ENCODE measurements at regions not wholly inside any gene's neighbourhood (a gene's known extent, or its start where the extent isn't known, plus 50 kb on each side); places are given as distances from the start of the nearest gene placed in this dataset.
"Not testable (repeated sequence)": the region's sequence is repeated elsewhere in the genome, so short reads cannot be mapped to it uniquely, and the experiment has no call there.

DNA sequence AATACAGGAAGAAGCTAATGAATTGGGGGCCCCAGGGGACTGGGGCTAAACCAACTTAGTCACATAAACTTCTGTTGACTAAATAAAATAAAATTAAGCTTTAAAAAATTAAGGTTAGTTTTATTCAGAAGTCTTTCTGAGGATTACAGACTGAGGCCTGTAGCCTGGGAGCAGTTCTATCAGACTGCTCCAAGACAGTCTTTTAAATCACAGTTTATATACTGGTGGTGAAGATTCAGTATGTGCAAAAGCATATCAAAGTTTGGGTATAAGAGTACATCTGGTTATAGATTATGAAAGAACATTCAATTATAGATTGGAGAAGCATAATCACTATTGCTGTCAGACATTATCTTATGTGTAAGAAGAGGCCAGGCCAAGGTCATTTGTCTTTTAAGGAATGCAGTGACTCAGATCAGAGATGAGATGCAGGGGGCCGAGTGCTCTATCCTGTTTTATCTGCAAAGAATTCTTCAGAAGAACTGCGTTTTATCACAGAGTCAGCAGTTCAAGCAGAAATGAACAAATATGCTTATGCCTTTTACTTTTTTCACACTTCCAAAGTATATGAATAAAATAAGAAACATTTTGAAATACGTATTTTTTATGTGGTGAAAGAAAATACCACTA, 109.4 kb downstream of the PDHA2 start:
- Histone ChIP-seq H3K9me3 (no peaks in the 10 kb centered on the region), H3K4me1 (no peaks in the 10 kb centered on the region), H3K36me3 (no peaks in the 10 kb centered on the region), H3K4me3 (ENCODE audit: low read depth, low read length) (no peak overlapping the region), H3K27me3 (no peaks in the 10 kb centered on the region)
- TF ChIP-seq, protein P1, sequence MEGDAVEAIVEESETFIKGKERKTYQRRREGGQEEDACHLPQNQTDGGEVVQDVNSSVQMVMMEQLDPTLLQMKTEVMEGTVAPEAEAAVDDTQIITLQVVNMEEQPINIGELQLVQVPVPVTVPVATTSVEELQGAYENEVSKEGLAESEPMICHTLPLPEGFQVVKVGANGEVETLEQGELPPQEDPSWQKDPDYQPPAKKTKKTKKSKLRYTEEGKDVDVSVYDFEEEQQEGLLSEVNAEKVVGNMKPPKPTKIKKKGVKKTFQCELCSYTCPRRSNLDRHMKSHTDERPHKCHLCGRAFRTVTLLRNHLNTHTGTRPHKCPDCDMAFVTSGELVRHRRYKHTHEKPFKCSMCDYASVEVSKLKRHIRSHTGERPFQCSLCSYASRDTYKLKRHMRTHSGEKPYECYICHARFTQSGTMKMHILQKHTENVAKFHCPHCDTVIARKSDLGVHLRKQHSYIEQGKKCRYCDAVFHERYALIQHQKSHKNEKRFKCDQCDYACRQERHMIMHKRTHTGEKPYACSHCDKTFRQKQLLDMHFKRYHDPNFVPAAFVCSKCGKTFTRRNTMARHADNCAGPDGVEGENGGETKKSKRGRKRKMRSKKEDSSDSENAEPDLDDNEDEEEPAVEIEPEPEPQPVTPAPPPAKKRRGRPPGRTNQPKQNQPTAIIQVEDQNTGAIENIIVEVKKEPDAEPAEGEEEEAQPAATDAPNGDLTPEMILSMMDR (IDR thresholded peaks at IDR 0.05; ENCODE audit: low read depth, low read length), result no peak
- DNase-seq, result no peak

- Histone ChIP-seq H3K9me3 (no peaks in the 10 kb centered on the region), H3K4me3 (ENCODE audit: low read depth, low read length) (no peak overlapping the region), H3K27me3 (no peaks in the 10 kb centered on the region), H3K36me3 (no peaks in the 10 kb centered on the region), H3K4me1 (no peaks in the 10 kb centered on the region)
- no peak for DNase-seq
- TF ChIP-seq, protein P1 (IDR thresholded peaks at IDR 0.05; ENCODE audit: low read depth, low read length), result no peak
These were observed 109.9 kb downstream of the PDHA2 start for GRCh38 chr4:95949808-95950207.

GRCh38 chr4:95952538-95952937, 112.6 kb downstream of the PDHA2 start:
- not testable (repeated sequence) for H3K4me1 ChIP-seq; H3K4me3 ChIP-seq (ENCODE audit: low read depth, low read length); H3K27me3 ChIP-seq; H3K9me3 ChIP-seq; DNase-seq; H3K36me3 ChIP-seq

DNA sequence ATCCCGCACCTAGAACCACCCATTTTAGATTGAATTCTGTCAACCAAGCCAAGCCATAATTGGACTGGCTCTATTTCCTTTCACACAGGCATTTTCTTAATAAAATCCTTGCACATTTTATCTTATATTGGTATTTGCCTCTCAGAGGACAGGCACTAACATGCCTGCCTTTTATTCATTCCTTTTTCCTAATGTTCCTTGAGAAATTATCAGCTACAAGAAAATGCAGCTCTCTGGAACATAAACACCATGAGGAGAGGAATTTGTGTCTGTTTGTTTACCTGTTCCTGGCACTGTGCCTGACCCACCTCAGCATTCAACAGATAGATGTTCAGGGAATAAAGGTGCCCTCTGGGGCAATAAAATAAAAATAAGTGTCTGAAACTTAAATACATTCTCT, 116.2 kb downstream of the PDHA2 start:
- no peak overlapping the region for H3K4me3 ChIP-seq (ENCODE audit: low read depth, low read length)
- TF ChIP-seq, protein P1 (IDR thresholded peaks at IDR 0.05; ENCODE audit: low read depth, low read length), result no peak
- no peaks in the 10 kb centered on the region for H3K9me3 ChIP-seq
- H3K4me1 ChIP-seq, result no peaks in the 10 kb centered on the region
- no peak for DNase-seq
- no peaks in the 10 kb centered on the region for H3K27me3 ChIP-seq
- no peaks in the 10 kb centered on the region for H3K36me3 ChIP-seq

DNA sequence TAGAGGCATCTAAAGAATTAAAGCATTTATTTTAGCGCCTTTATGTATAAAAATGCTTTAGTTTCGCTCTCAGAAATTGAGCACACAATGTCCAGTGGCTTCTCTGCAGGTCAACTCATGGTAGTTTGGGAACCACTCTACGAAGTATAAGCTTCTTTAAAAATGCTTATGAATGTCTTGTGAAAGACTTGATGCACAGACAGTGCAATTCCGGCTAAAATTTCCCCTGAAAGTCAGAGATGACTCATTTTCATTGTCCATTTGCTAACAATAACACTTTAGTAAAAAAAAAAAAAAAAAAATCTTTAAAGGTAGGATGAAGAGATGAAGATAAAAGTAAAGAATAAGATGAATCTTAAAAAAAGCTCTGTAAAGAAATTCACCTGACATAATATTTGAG, 117.2 kb downstream of the PDHA2 start:
- no peaks in the 10 kb centered on the region for H3K36me3 ChIP-seq
- no peak overlapping the region for H3K4me3 ChIP-seq (ENCODE audit: low read depth, low read length)
- no peaks in the 10 kb centered on the region for H3K4me1 ChIP-seq
- no peaks in the 10 kb centered on the region for H3K9me3 ChIP-seq
- DNase-seq, result no peak
- no peaks in the 10 kb centered on the region for H3K27me3 ChIP-seq
- TF ChIP-seq, protein P1 (IDR thresholded peaks at IDR 0.05; ENCODE audit: low read depth, low read length), result no peak

GRCh38 chr4:95957759-95958158, 117.9 kb downstream of the PDHA2 start:
- TF ChIP-seq, protein P1 (IDR thresholded peaks at IDR 0.05; ENCODE audit: low read depth, low read length), result no peak
- Histone ChIP-seq H3K27me3 (no peaks in the 10 kb centered on the region), H3K36me3 (no peaks in the 10 kb centered on the region), H3K4me3 (ENCODE audit: low read depth, low read length) (no peak overlapping the region), H3K4me1 (no peaks in the 10 kb centered on the region), H3K9me3 (no peaks in the 10 kb centered on the region)
- DNase-seq, result no peak

GRCh38 chr4:95959182-95959581, 119.3 kb downstream of the PDHA2 start:
- Histone ChIP-seq H3K4me1 (no peaks in the 10 kb centered on the region), H3K36me3 (no peaks in the 10 kb centered on the region), H3K9me3 (no peaks in the 10 kb centered on the region), H3K27me3 (no peaks in the 10 kb centered on the region), H3K4me3 (ENCODE audit: low read depth, low read length) (no peak overlapping the region)
- no peak for DNase-seq
- TF ChIP-seq, protein P1 (IDR thresholded peaks at IDR 0.05; ENCODE audit: low read depth, low read length), result no peak

Measured in BE2C (cell line).